ENCODE measurements at regions not wholly inside any gene's neighbourhood (a gene's known extent, or its start where the extent isn't known, plus 50 kb on each side); places are given as distances from the start of the nearest gene placed in this dataset.

DNA sequence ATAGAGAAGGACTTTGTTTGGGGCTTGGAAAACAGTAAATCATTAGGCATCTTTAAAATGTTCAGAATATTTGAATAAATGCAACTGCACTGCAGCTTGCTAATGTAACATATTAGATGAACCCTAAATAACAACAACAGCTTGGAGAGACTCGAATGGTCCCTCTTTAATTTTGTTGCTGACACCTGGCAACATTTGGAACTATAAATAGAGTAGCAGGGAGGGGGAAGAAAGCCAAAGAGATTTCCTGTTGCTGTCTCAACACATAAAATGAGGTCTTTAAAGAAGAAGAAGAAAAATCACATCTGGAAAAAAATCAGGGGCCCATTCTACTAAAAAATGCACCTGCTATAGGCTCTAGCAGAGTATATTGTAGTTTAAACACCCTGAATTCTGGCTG is 49.9 kb upstream of the DPPA4 start:
- H3K9me3 ChIP-seq (ENCODE audit: control extremely low read depth in 1 of 3, control insufficient read depth in 2 of 3, insufficient read depth in 1 of 3, low read length in 2 of 3): no peaks in the 10 kb centered on the region
- Mint-ChIP-seq H3K4me1 (no peaks in the 10 kb centered on the region), H3K9me3 (ENCODE audit: insufficient read depth) (no peaks in the 10 kb centered on the region), H3K27me3 (no peaks in the 10 kb centered on the region), H3K4me3 (no peak overlapping the region), H3K27ac (no peak overlapping the region)
- CTCF ChIA-PET: no interaction called here
- no peaks in the 10 kb centered on the region for H3K79me2 ChIP-seq (ENCODE audit: control insufficient read depth, insufficient read depth, low read length)
- no peak for DNase-seq
- no peak overlapping the region for H3K27ac ChIP-seq (ENCODE audit: low read length in 2 of 2)
- no peaks in the 10 kb centered on the region for H4K20me1 ChIP-seq (ENCODE audit: control insufficient read depth, insufficient read depth, low read length, poor library complexity, severe bottlenecking)
- no peak for ATAC-seq (ENCODE audit: low read depth)
- H2AFZ ChIP-seq (ENCODE audit: insufficient read depth, low read depth, low read length, poor library complexity, severe bottlenecking): no peak overlapping the region
- H3K4me1 ChIP-seq (ENCODE audit: control insufficient read depth in 2 of 2, insufficient read depth in 2 of 2, low read length in 2 of 2): no peaks in the 10 kb centered on the region
- H3K9ac ChIP-seq (ENCODE audit: low read length): no peak overlapping the region
- H3K27me3 ChIP-seq (replicated peaks in 1 of 4; ENCODE audit: control extremely low read depth in 1 of 4, control insufficient read depth in 3 of 4, insufficient read depth in 4 of 4, low read length in 3 of 4): no peaks in the 10 kb centered on the region
- intact Hi-C loops (cut with micrococcal nuclease): no loop called here
- no peak for TF ChIP-seq EZH2 (IDR thresholded peaks at IDR 0.05; ENCODE audit: borderline replicate concordance, insufficient read depth, low read depth, low read length, poor library complexity, severe bottlenecking)
- TF ChIP-seq CTCF (IDR thresholded peaks at IDR 0.05): no peak
- H3K36me3 ChIP-seq (replicated peaks in 1 of 2; ENCODE audit: control extremely low read depth in 1 of 2, control insufficient read depth in 1 of 2, extremely low read depth in 1 of 2, insufficient read depth in 2 of 2, low read length in 1 of 2): no peaks in the 10 kb centered on the region
- POLR2A ChIA-PET: no interaction called here
- no CpG with 5 or more reads among the region's 1 CpG for WGBS (ENCODE audit: insufficient coverage)
- no peak overlapping the region for H3K4me3 ChIP-seq (ENCODE audit: control extremely low read depth in 1 of 5, extremely low read depth in 1 of 5, insufficient read depth in 1 of 5, low read depth in 2 of 5, low read length in 4 of 5)
- no peak overlapping the region for H3K4me2 ChIP-seq (replicated peaks; ENCODE audit: low read depth, low read length, poor library complexity, severe bottlenecking)

Measured in B cell (primary cell).